ENCODE measurements at regions not wholly inside any gene's neighbourhood (a gene's known extent, or its start where the extent isn't known, plus 50 kb on each side); places are given as distances from the start of the nearest gene placed in this dataset.

GRCh38 chrX:46325312-46325877 is 219.8 kb downstream of the ZNF674 start (continued):
- TF ChIP-seq HMG20B (CRISPR knock-in tag; conservative IDR thresholded peaks at IDR 0.05) (no peak), MED1 (CRISPR knock-in tag; IDR thresholded peaks at IDR 0.05) (0 out of 2 replicates have a peak, but pooled peaks have one; percentile 9), ZNF780A (CRISPR knock-in tag; IDR thresholded peaks at IDR 0.05) (no peak), ZNF468 (CRISPR knock-in tag; IDR thresholded peaks at IDR 0.05) (no peak), RFX3 (CRISPR knock-in tag; IDR thresholded peaks at IDR 0.05) (no peak), POLR2G (IDR thresholded peaks at IDR 0.05; ENCODE audit: low read depth, low read length) (peak; percentile 38; the same call in 1 of the 2 replicates), MYC (CRISPR knock-in tag; IDR thresholded peaks at IDR 0.05; ENCODE audit: borderline replicate concordance) (no peak), E2F1 (CRISPR knock-in tag; IDR thresholded peaks at IDR 0.05) (no peak), RERE (CRISPR knock-in tag; IDR thresholded peaks at IDR 0.05; ENCODE audit: low read depth) (no peak), ZNF547 (CRISPR knock-in tag; IDR thresholded peaks at IDR 0.05) (no peak), ARID5B (CRISPR knock-in tag; IDR thresholded peaks at IDR 0.05) (0 out of 2 replicates have a peak, but pooled peaks have one; percentile 8), ZNF609 (CRISPR knock-in tag; IDR thresholded peaks at IDR 0.05; ENCODE audit: borderline replicate concordance) (no peak), YEATS2 (CRISPR knock-in tag; IDR thresholded peaks at IDR 0.05; ENCODE audit: borderline replicate concordance) (no peak)
